Loucy (cell line): ENCODE measurements at regions not wholly inside any gene's neighbourhood (a gene's known extent, or its start where the extent isn't known, plus 50 kb on each side); places are given as distances from the start of the nearest gene placed in this dataset.

ENCODE experiments used
- H2AFZ ChIP-seq: fragments of 200-600 bp; sonication (generic); 2 replicates; pipeline ENCODE4 v1.6.0; 2016; ENCODE audit warnings: antibody characterized with exemption, mild to moderate bottlenecking, low read length, moderate library complexity
- H3F3A ChIP-seq: fragments of 200-600 bp; 2 replicates; pipeline ENCODE4 v1.6.0; 2016; ENCODE audit warnings: antibody characterized with exemption, low read depth, mild to moderate bottlenecking
- H3K27me3 ChIP-seq: fragments of 200-600 bp; sonication (generic); 2 replicates; pipeline ENCODE4 v1.6.1; 2014; ENCODE audit warnings: low read length, mild to moderate bottlenecking; ENCODE audit not compliant: insufficient read depth, poor library complexity, severe bottlenecking
- H3K36me3 ChIP-seq: fragments of 200-600 bp; sonication (generic); 2 replicates; pipeline ENCODE4 v1.6.1; 2016; ENCODE audit warnings: low read length; ENCODE audit not compliant: insufficient read depth
- H3K4me1 ChIP-seq: fragments of 200-600 bp; sonication (generic); 2 replicates; pipeline ENCODE4 v1.5.1; 2014; ENCODE audit warnings: low read length, mild to moderate bottlenecking; ENCODE audit not compliant: insufficient read depth, poor library complexity, severe bottlenecking
- H3K4me2 ChIP-seq: fragments of 200-600 bp; sonication (generic); 2 replicates; pipeline ENCODE4 v1.6.0; 2014; ENCODE audit warnings: antibody characterized with exemption, low read length, low read depth, mild to moderate bottlenecking; ENCODE audit not compliant: poor library complexity, severe bottlenecking
- H3K4me3 ChIP-seq: fragments of 200-600 bp; sonication (generic); 2 replicates; pipeline ENCODE4 v1.5.1; 2014; ENCODE audit warnings: low read length, mild to moderate bottlenecking, mixed read lengths; ENCODE audit not compliant: poor library complexity, severe bottlenecking
- H3K79me2 ChIP-seq: fragments of 200-600 bp; sonication (generic); 2 replicates; pipeline ENCODE4 v1.6.1; 2014; ENCODE audit warnings: low read length; ENCODE audit not compliant: insufficient read depth
- H3K9ac ChIP-seq: fragments of 200-600 bp; sonication (generic); 2 replicates; pipeline ENCODE4 v1.6.0; 2014; ENCODE audit warnings: mild to moderate bottlenecking, low read depth, low read length, moderate library complexity; ENCODE audit not compliant: poor library complexity, severe bottlenecking
- H3K9me2 ChIP-seq: fragments of 200-600 bp; sonication (generic); replicated peaks from 2 replicates; pipeline ENCODE4 v1.6.1; 2016; ENCODE audit warnings: low read depth, low read length, mixed read lengths
- H3K9me3 ChIP-seq: fragments of 200-600 bp; sonication (generic); 2 replicates; pipeline ENCODE4 v1.6.1; 2014; ENCODE audit warnings: mild to moderate bottlenecking, antibody characterized with exemption, low read length, low read depth; ENCODE audit not compliant: insufficient read depth
- H4K20me1 ChIP-seq: fragments of 200-600 bp; sonication (generic); 2 replicates; pipeline ENCODE4 v1.6.0; 2014; ENCODE audit warnings: antibody characterized with exemption, low read length, mild to moderate bottlenecking; ENCODE audit not compliant: insufficient read depth, poor library complexity, severe bottlenecking
- EZH2phosphoT487 ChIP-seq: fragments of 200-600 bp; IDR thresholded peaks from 2 replicates; pipeline ENCODE4 v1.6.1; 2018; ENCODE audit warnings: antibody characterized with exemption, mild to moderate bottlenecking, moderate library complexity, borderline replicate concordance
- TF ChIP-seq, protein P1 (sequence below): fragments of 200-600 bp; sonication (generic); conservative IDR thresholded peaks from 2 replicates; pipeline ENCODE4 v1.5.1; 2014; ENCODE audit warnings: mild to moderate bottlenecking, antibody characterized with exemption, low read length

DNA sequence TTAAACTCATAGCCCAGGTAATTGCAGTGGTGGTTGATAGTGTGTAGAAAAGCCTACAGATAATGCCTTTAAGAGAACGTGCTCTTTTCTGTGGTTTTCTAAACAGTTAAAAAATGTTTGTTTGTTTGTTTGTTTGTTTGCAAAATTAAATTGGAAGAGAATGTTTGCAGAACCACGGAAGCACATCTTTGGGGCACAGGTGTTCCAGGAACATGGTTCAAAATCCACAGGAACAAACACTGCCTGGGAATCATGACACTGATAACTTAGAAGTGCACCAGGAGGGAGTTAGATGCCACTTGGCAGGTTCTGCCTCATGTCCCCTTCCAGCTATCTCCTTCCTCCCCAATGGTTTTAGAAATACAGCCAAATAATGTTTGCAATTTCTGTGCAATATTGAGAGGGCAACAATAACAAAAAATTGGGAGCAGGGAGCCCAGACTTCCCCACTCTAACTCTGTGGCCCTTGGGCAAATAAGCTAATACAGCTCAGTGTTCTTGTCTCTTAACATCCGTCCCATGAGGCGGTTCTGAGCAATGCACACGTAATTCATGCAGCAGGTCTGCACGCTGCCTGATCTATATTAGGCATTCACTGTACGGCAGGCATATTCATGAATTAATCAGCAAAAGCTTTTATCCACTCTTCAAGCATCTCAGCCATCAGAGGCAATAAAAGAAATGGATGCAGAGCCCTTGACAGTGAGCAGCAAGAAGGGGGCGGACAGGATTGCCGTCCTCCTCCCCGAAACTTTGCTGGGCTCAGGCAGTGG lies 274.3 kb upstream of the FOXQ1 start:
- Histone ChIP-seq H3K9me2 (no peaks in the 10 kb centered on the region), H3F3A (no peaks in the 10 kb centered on the region), H4K20me1 (no peaks in the 10 kb centered on the region), H2AFZ (no peak overlapping the region), H3K9ac (no peak overlapping the region), H3K36me3 (no peaks in the 10 kb centered on the region), H3K9me3 (no peaks in the 10 kb centered on the region), H3K27me3 (no peaks in the 10 kb centered on the region), H3K4me3 (no peak overlapping the region), H3K79me2 (no peaks in the 10 kb centered on the region), H3K4me2 (no peak overlapping the region), H3K4me1 (no peaks in the 10 kb centered on the region)
- TF ChIP-seq, protein P1, sequence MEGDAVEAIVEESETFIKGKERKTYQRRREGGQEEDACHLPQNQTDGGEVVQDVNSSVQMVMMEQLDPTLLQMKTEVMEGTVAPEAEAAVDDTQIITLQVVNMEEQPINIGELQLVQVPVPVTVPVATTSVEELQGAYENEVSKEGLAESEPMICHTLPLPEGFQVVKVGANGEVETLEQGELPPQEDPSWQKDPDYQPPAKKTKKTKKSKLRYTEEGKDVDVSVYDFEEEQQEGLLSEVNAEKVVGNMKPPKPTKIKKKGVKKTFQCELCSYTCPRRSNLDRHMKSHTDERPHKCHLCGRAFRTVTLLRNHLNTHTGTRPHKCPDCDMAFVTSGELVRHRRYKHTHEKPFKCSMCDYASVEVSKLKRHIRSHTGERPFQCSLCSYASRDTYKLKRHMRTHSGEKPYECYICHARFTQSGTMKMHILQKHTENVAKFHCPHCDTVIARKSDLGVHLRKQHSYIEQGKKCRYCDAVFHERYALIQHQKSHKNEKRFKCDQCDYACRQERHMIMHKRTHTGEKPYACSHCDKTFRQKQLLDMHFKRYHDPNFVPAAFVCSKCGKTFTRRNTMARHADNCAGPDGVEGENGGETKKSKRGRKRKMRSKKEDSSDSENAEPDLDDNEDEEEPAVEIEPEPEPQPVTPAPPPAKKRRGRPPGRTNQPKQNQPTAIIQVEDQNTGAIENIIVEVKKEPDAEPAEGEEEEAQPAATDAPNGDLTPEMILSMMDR, result no peak
- no peak for TF ChIP-seq EZH2phosphoT487

DNA sequence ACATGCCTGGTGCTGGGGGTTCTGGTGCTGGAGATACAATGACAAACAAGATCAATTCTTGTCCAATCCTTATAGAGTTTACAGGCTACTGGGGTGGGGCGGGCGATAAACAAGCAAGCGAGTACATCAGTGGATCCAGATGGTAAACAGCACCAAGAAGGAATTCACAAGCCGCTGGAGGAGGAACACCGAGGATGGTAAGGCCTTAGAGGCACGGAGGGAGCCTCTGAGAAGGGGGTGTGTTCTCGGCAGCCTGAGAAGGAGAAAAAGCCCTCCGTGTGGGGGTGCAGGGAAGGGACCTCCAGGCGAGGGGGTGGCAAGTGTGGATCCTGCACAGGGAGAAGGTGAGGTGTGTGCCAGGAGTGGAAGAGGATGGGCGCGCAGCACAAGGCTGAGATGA lies 276.5 kb upstream of the FOXQ1 start:
- Histone ChIP-seq H3K4me1 (no peaks in the 10 kb centered on the region), H3K9me2 (no peaks in the 10 kb centered on the region), H4K20me1 (no peaks in the 10 kb centered on the region), H3K4me3 (no peak overlapping the region), H2AFZ (no peak overlapping the region), H3K79me2 (no peaks in the 10 kb centered on the region), H3K4me2 (no peak overlapping the region), H3K36me3 (no peaks in the 10 kb centered on the region), H3F3A (no peaks in the 10 kb centered on the region), H3K9ac (no peak overlapping the region), H3K27me3 (no peaks in the 10 kb centered on the region), H3K9me3 (no peaks in the 10 kb centered on the region)
- TF ChIP-seq, protein P1, result no peak
- TF ChIP-seq EZH2phosphoT487, result no peak

DNA sequence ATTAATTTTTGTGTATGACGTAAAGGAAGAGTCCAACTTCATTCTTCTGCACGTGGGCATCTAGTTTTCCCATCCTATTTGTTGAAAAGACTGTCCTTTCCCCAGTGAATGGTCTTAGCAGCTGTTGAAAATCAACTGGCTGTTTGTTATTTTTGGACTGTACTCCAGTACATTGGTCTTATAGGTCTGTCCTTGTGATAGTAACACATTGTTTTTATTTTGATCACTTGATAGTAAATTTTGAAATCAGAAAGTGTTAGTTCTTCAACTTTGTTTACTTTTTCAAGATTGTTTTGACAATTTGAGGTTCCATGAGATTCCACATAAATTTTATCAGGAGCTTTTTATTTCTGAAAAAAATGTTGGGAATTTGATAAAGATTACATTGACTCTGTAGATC lies 280.2 kb upstream of the FOXQ1 start:
- no peak overlapping the region for H3K4me2 ChIP-seq
- no peak overlapping the region for H3K4me3 ChIP-seq
- H3K36me3 ChIP-seq, result no peaks in the 10 kb centered on the region
- H3K9ac ChIP-seq, result no peak overlapping the region
- no peaks in the 10 kb centered on the region for H3F3A ChIP-seq
- H3K27me3 ChIP-seq, result no peaks in the 10 kb centered on the region
- H3K79me2 ChIP-seq, result no peaks in the 10 kb centered on the region
- H3K4me1 ChIP-seq, result no peaks in the 10 kb centered on the region
- no peaks in the 10 kb centered on the region for H3K9me2 ChIP-seq
- TF ChIP-seq EZH2phosphoT487, result no peak
- TF ChIP-seq, protein P1, result no peak
- no peak overlapping the region for H2AFZ ChIP-seq
- no peaks in the 10 kb centered on the region for H4K20me1 ChIP-seq
- H3K9me3 ChIP-seq, result no peaks in the 10 kb centered on the region
